SK-N-SH (cell line): ENCODE measurements at regions not wholly inside any gene's neighbourhood (a gene's known extent, or its start where the extent isn't known, plus 50 kb on each side); places are given as distances from the start of the nearest gene placed in this dataset.
A peak's percentile ranks its signal among the peaks of the same experiment; 100 is the strongest.

Experiments used
- CTCF ChIA-PET: fragments of 300-600, 350-600 bp; formaldehyde crosslinking; extraction: SDS; loops from one replicate; lab custom pipeline; 2021; lab: Yijun Ruan, JAX
- POLR2A ChIA-PET: fragments of 350-600 bp; sonication (Branson Sonifier 250); formaldehyde crosslinking; extraction: SDS; loops from one replicate; lab custom pipeline; 2020; ENCODE audit warnings: antibody characterized with exemption, inconsistent platforms; lab: Yijun Ruan, JAX
- DNase-seq: peaks from one replicate; pipeline ENCODE4 v3.0.0; 2012
- H2AFZ ChIP-seq: fragments of 200-600 bp; sonication (generic); 2 replicates; pipeline ENCODE4 v1.8.1; 2016; ENCODE audit warnings: antibody characterized with exemption, mild to moderate bottlenecking, low read depth
- H3F3A ChIP-seq: fragments of 200-600 bp; sonication (generic); replicated peaks from 2 replicates; pipeline ENCODE3; 2016; ENCODE audit warnings: antibody characterized with exemption, mild to moderate bottlenecking; ENCODE audit not compliant: insufficient read depth
- H3K27ac ChIP-seq, 2 experiments: fragments of 200-500 bp in 1 of 2; fragments of 200-600 bp in 1 of 2; sonication (Bioruptor generic) in 1 of 2; sonication (generic), shearing (Covaris generic) in 1 of 2; 2 replicates each; pipeline versions ENCODE4 v1.5.1 to v1.6.1; 2014 to 2016; ENCODE audit warnings: low read depth in 2 of 2, inconsistent platforms in 1 of 2, low read length in 1 of 2, mild to moderate bottlenecking in 1 of 2, mixed read lengths in 1 of 2
- H3K27me3 ChIP-seq: fragments of 200-600 bp; sonication (generic), shearing (Covaris generic); 2 replicates; pipeline ENCODE4 v1.6.1; 2016; ENCODE audit warnings: mixed run types; ENCODE audit not compliant: insufficient read depth
- H3K36me3 ChIP-seq, 2 experiments: fragments of 200-500 bp in 1 of 2; fragments of 200-600 bp in 1 of 2; sonication (Bioruptor generic) in 1 of 2; sonication (generic) in 1 of 2; replicated peaks in 1 of 2; 2 replicates each; pipeline versions ENCODE3 to v1.5.1; 2014 to 2016; ENCODE audit warnings: low read length in 1 of 2, mild to moderate bottlenecking in 1 of 2; ENCODE audit not compliant: insufficient read depth in 2 of 2, control insufficient read depth in 1 of 2
- H3K4me1 ChIP-seq, 2 experiments: fragments of 200-500 bp in 1 of 2; fragments of 200-600 bp in 1 of 2; sonication (Bioruptor generic) in 1 of 2; sonication (generic), shearing (Covaris generic) in 1 of 2; 2 replicates each; pipeline versions ENCODE4 v1.5.1 to v1.6.1; 2014 to 2016; ENCODE audit warnings: low read depth in 1 of 2, low read length in 1 of 2, mixed run types in 1 of 2; ENCODE audit not compliant: insufficient read depth in 2 of 2, control insufficient read depth in 1 of 2
- H3K4me2 ChIP-seq: fragments of 200-600 bp; sonication (generic), shearing (Covaris generic); 2 replicates; pipeline ENCODE4 v1.6.1; 2017; ENCODE audit warnings: mixed run types
- H3K4me3 ChIP-seq, 2 experiments: fragments of 200-500 bp in 1 of 2; fragments of 200-600 bp in 1 of 2; sonication (Bioruptor generic) in 1 of 2; sonication (generic), shearing (Covaris generic) in 1 of 2; 2 replicates each; pipeline versions ENCODE4 v1.5.1 to v1.8.1; 2014 to 2016; ENCODE audit warnings: low read depth in 2 of 2, inconsistent platforms in 1 of 2, low read length in 1 of 2, mild to moderate bottlenecking in 1 of 2, mixed read lengths in 1 of 2, moderate library complexity in 1 of 2
- H3K79me2 ChIP-seq: fragments of 200-600 bp; sonication (generic); 2 replicates; pipeline ENCODE4 v1.8.1; 2017; ENCODE audit warnings: mild to moderate bottlenecking; ENCODE audit not compliant: insufficient read depth
- H3K9ac ChIP-seq: fragments of 200-600 bp; sonication (generic); 2 replicates; pipeline ENCODE4 v1.6.1; 2017; ENCODE audit warnings: mixed run types
- H3K9me2 ChIP-seq: fragments of 200-600 bp; sonication (generic); 2 replicates; pipeline ENCODE4 v1.6.1; 2017; ENCODE audit warnings: mixed run types
- H3K9me3 ChIP-seq: fragments of 200-600 bp; sonication (generic); 2 replicates; pipeline ENCODE4 v1.6.1; 2017; ENCODE audit warnings: mixed run types, mild to moderate bottlenecking, moderate library complexity
- H4K20me1 ChIP-seq: fragments of 200-600 bp; sonication (generic); 2 replicates; pipeline ENCODE4 v1.6.1; 2017; ENCODE audit warnings: mild to moderate bottlenecking, mixed run types; ENCODE audit not compliant: insufficient read depth
- FOXJ3 ChIP-seq: sonication (generic); formaldehyde crosslinking; IDR thresholded peaks from 2 replicates; pipeline ENCODE4 v1.5.1; 2020; ENCODE audit warnings: mild to moderate bottlenecking, missing genetic modification reagents
- JUND ChIP-seq: IDR thresholded peaks from 2 replicates; pipeline ENCODE4 v1.4.0; 2012
- MXI1 ChIP-seq: IDR thresholded peaks from 2 replicates; pipeline ENCODE4 v1.6.1; 2012; ENCODE audit warnings: mild to moderate bottlenecking, low read depth, low read length, improper control_type of control experiment
- NFIC ChIP-seq: IDR thresholded peaks from 2 replicates; pipeline ENCODE4 v1.4.0; 2012; ENCODE audit warnings: borderline replicate concordance
- RAD21 ChIP-seq: IDR thresholded peaks from 2 replicates; pipeline ENCODE4 v1.6.1; 2012; ENCODE audit warnings: mild to moderate bottlenecking, low read length
- RXRA ChIP-seq: IDR thresholded peaks from 2 replicates; pipeline ENCODE4 v1.4.0; 2012; ENCODE audit warnings: low read depth, mild to moderate bottlenecking, borderline replicate concordance
- TEAD4 ChIP-seq: IDR thresholded peaks from 2 replicates; pipeline ENCODE4 v1.4.0; 2012; ENCODE audit warnings: mild to moderate bottlenecking, borderline replicate concordance; ENCODE audit not compliant: insufficient read depth
- WGBS: methylation state at CpG from one replicate; pipeline ENCODE4 v1.1.6; 2017; ENCODE audit warnings: low lambda C conversion rate; 5-methylcytosine and 5-hydroxymethylcytosine counted together
- TF ChIP-seq, protein P1 (sequence below): IDR thresholded peaks from 2 replicates; pipeline ENCODE4 v1.4.0; 2012; ENCODE audit warnings: low read depth

DNA sequence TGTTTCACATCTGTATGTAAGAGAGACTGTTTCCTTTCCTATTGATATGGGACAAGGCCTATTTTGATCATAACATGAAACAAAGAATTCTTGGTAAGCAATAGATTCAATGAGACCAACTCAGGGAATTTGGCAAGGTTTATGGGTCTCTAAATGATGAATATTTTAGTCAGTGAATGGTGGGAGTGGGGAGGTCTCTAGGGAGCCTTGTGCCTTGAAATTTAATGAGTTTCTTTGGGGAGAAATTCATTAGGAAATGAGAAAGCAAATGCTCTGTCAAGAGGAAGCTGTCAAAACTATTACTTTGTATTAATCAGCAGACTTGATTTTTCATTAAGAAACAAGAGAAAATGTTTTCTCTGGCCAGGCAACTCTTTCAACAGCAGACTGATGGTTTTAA lies 921.7 kb upstream of the API5 start:
- no peaks in the 10 kb centered on the region for H3K4me1 ChIP-seq
- no peaks in the 10 kb centered on the region for H3K27me3 ChIP-seq
- no peak overlapping the region for H2AFZ ChIP-seq
- ChIA-PET CTCF (no interaction called here), POLR2A (no interaction called here)
- no peak overlapping the region for H3K4me3 ChIP-seq
- no peaks in the 10 kb centered on the region for H3K36me3 ChIP-seq
- H3K9me2 ChIP-seq, result no peaks in the 10 kb centered on the region
- no peaks in the 10 kb centered on the region for H3K9me3 ChIP-seq
- no peak for DNase-seq
- H3K4me2 ChIP-seq, result no peak overlapping the region
- H3F3A ChIP-seq, result no peaks in the 10 kb centered on the region
- H3K79me2 ChIP-seq, result no peaks in the 10 kb centered on the region
- no peak for TF ChIP-seq JUND
- no peaks in the 10 kb centered on the region for H4K20me1 ChIP-seq
- no peak overlapping the region for H3K27ac ChIP-seq
- H3K9ac ChIP-seq, result no peak overlapping the region

DNA sequence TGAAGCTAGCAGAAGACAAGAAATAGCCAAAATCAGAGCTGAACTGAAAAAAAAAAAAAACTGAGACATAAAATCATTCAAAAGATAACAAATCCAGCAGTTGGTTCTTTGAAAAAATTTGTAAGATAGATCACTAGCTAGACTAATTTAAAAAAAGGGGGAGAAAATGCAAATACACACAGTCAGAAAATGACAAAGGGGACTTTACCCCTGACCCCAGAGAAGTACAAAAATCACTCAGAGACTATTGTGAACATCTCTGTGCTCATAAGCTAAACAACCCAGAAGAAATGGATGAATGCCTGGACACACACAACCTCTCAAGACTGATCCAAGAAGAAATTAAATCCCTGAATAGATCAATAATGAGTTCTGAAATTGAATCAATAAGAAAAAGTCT lies 914.3 kb upstream of the API5 start:
- Histone ChIP-seq H3K4me3 (no peak overlapping the region), H3K4me1 (no peaks in the 10 kb centered on the region), H3K9me2 (no peaks in the 10 kb centered on the region), H3K4me2 (no peak overlapping the region), H3K9ac (no peak overlapping the region), H4K20me1 (no peaks in the 10 kb centered on the region), H3K79me2 (no peaks in the 10 kb centered on the region), H3K27ac (no peak overlapping the region), H3K9me3 (peaks cover 3% of the 10 kb centered on the region; the same call in 1 of the 2 replicates), H3K36me3 (no peaks in the 10 kb centered on the region), H3K27me3 (no peaks in the 10 kb centered on the region), H3F3A (no peaks in the 10 kb centered on the region), H2AFZ (no peak overlapping the region)
- TF ChIP-seq TEAD4 (no peak), MXI1 (no peak)
- ChIA-PET CTCF (no interaction called here), POLR2A (no interaction called here)
- DNase-seq, result no peak

GRCh38 chr11:42407341-42407740 lies 904.5 kb upstream of the API5 start:
- Histone ChIP-seq H3K79me2 (no peaks in the 10 kb centered on the region), H2AFZ (no peak overlapping the region), H3F3A (no peaks in the 10 kb centered on the region), H3K9ac (no peak overlapping the region), H3K36me3 (no peaks in the 10 kb centered on the region), H3K27ac (no peak overlapping the region), H3K9me3 (no peaks in the 10 kb centered on the region), H3K4me2 (no peak overlapping the region), H3K27me3 (no peaks in the 10 kb centered on the region), H3K9me2 (no peaks in the 10 kb centered on the region), H4K20me1 (no peaks in the 10 kb centered on the region), H3K4me1 (no peaks in the 10 kb centered on the region; a peak in 1 of 4 replicates), H3K4me3 (peak overlapping the region in 1 of 2 experiments; percentile 9; a peak in 1 of 4 replicates)
- DNase-seq, result peak; percentile 25
- CTCF ChIA-PET, result interaction anchor here (0.9 to 1.8 kb wide), 2 partner anchors 11 to 903 kb away, joined by 3 to 7 read pairs; no protein-coding TSS in a partner anchor
- 42% methylated on average over 3 of the region's 3 CpGs for WGBS
- POLR2A ChIA-PET, result interaction anchor here (0.6 kb wide), 1 partner anchor 1301 kb away, joined by 5 read pairs; no protein-coding TSS in a partner anchor
- TF ChIP-seq, protein P1, sequence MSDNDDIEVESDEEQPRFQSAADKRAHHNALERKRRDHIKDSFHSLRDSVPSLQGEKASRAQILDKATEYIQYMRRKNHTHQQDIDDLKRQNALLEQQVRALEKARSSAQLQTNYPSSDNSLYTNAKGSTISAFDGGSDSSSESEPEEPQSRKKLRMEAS, result no peak
- no peak for TF ChIP-seq NFIC
- TF ChIP-seq RAD21, result peak; percentile 36; the same call in 1 of the 2 replicates
- TF ChIP-seq FOXJ3 (CRISPR knock-in tag), result no peak
- no peak for TF ChIP-seq RXRA
